Activated naive CD8-positive, alpha-beta T cell treated with anti-CD3 and anti-CD28 coated beads for 36 hours (primary cell): ENCODE measurements at regions not wholly inside any gene's neighbourhood (a gene's known extent, or its start where the extent isn't known, plus 50 kb on each side); places are given as distances from the start of the nearest gene placed in this dataset.

Experiments
- DNase-seq: peaks from one replicate; pipeline ENCODE4 v3.0.0; 2021
- H3K27ac Mint-ChIP-seq: one replicate; pipeline ENCODE4 v1.8.0; 2022; ENCODE audit warnings: mild to moderate bottlenecking, moderate library complexity, mixed read lengths
- H3K27me3 Mint-ChIP-seq: one replicate; pipeline ENCODE4 v1.8.0; 2022; ENCODE audit warnings: mild to moderate bottlenecking, mixed read lengths
- H3K36me3 Mint-ChIP-seq: one replicate; pipeline ENCODE4 v1.8.0; 2021; ENCODE audit warnings: mild to moderate bottlenecking, mixed read lengths
- H3K4me1 Mint-ChIP-seq: one replicate; pipeline ENCODE4 v1.8.0; 2021; ENCODE audit warnings: mixed read lengths
- H3K4me3 Mint-ChIP-seq: one replicate; pipeline ENCODE4 v1.8.0; 2022; ENCODE audit warnings: mild to moderate bottlenecking, moderate library complexity, mixed read lengths
- H3K9me3 Mint-ChIP-seq: one replicate; pipeline ENCODE4 v1.8.0; 2022; ENCODE audit warnings: mixed read lengths

DNA sequence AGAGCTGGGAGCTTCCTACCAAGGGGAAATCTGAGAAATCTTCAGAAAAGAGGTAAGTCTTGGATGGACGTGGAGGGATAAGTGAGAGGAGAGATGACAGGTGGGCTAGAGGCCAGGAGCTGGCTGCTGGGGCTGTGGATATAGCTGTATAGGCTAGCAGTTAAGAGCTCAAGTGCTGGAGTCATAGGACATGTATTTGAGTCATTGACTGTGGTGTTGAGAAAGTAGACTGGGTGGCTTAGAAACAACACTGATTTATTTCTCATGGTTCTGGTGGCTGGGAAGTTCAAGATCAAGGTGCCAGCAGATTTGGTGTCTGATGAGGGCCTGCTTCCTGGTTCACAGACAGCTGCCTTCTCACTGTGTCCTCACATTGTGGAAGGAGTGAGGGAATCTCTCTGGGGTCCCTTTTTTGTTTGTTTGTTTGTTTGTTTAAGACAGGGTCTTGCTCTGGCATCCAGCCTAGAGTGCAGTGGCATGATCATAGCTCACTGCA is 151.1 kb upstream of the FUT8 start:
- Mint-ChIP-seq H3K9me3 (peaks cover 9% of the 10 kb centered on the region), H3K36me3 (no peaks in the 10 kb centered on the region), H3K27ac (no peak overlapping the region), H3K4me1 (peaks cover 8% of the 10 kb centered on the region), H3K27me3 (no peaks in the 10 kb centered on the region), H3K4me3 (no peak overlapping the region)
- no peak for DNase-seq

DNA sequence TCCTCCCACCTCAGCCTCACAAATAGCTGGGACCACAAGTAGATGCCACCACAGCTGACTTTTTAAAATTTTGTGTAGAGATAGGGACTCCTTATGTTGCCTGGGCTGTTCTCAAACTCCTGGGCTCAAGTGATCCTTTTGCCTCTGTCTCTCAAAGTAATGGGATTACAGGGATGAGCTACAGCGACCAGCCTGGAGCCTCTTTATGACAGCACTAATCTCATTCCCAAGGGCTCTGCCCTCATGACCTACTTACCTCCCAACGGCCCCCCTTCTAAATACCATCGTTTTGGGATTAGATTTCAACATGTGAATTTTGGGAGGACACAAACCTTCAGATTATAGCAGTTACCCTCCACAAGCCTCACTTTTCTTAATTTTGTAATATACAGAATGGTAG is 150.6 kb upstream of the FUT8 start:
- Mint-ChIP-seq H3K4me3 (no peak overlapping the region), H3K27me3 (no peaks in the 10 kb centered on the region), H3K4me1 (peaks cover 6% of the 10 kb centered on the region), H3K9me3 (peaks cover 9% of the 10 kb centered on the region), H3K36me3 (no peaks in the 10 kb centered on the region), H3K27ac (no peak overlapping the region)
- no peak for DNase-seq

GRCh38 chr14:65263177-65263788 is 149.2 kb upstream of the FUT8 start:
- no peak for DNase-seq
- H3K27me3 Mint-ChIP-seq: no peaks in the 10 kb centered on the region
- H3K36me3 Mint-ChIP-seq: no peaks in the 10 kb centered on the region
- H3K4me1 Mint-ChIP-seq: peaks cover 7% of the 10 kb centered on the region
- no peak overlapping the region for H3K4me3 Mint-ChIP-seq
- peak overlapping the region; percentile 9 for H3K27ac Mint-ChIP-seq
- peaks cover 9% of the 10 kb centered on the region for H3K9me3 Mint-ChIP-seq

- no peak for DNase-seq
- no peaks in the 10 kb centered on the region for H3K27me3 Mint-ChIP-seq
- no peaks in the 10 kb centered on the region for H3K9me3 Mint-ChIP-seq
- H3K4me1 Mint-ChIP-seq: peaks cover 7% of the 10 kb centered on the region
- H3K27ac Mint-ChIP-seq: no peak overlapping the region
- no peak overlapping the region for H3K4me3 Mint-ChIP-seq
- H3K36me3 Mint-ChIP-seq: no peaks in the 10 kb centered on the region
Measured at GRCh38 chr14:65267856-65268255, 144.7 kb upstream of the FUT8 start.

DNA sequence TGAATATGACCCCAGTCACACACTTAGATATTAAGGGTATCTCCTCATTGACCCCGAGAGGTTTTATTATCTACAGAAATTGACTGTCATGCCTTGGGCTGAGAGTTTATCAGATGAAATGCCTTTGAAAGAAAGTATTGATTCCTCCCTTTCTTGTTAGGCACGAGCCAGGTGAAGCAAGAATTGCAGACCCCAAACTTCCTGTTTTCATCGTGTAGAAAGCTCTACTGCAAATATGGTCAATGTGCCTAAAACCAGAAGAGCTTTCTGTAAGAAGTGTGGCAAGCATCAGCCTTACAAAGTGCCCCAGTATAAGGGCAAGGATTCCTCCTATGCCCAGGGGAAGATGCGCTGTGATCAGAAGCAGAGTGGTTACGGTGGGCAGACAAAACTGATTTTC is 143.9 kb upstream of the FUT8 start:
- Mint-ChIP-seq H3K4me3 (no peak overlapping the region), H3K36me3 (no peaks in the 10 kb centered on the region), H3K27ac (no peak overlapping the region), H3K4me1 (peaks cover 7% of the 10 kb centered on the region), H3K27me3 (no peaks in the 10 kb centered on the region), H3K9me3 (no peaks in the 10 kb centered on the region)
- DNase-seq: no peak

GRCh38 chr14:65269732-65270131 is 142.8 kb upstream of the FUT8 start:
- no peak overlapping the region for H3K4me3 Mint-ChIP-seq
- peaks cover 10% of the 10 kb centered on the region for H3K4me1 Mint-ChIP-seq
- DNase-seq: no peak
- no peaks in the 10 kb centered on the region for H3K36me3 Mint-ChIP-seq
- H3K27me3 Mint-ChIP-seq: no peaks in the 10 kb centered on the region
- H3K9me3 Mint-ChIP-seq: no peaks in the 10 kb centered on the region
- H3K27ac Mint-ChIP-seq: no peak overlapping the region

DNA sequence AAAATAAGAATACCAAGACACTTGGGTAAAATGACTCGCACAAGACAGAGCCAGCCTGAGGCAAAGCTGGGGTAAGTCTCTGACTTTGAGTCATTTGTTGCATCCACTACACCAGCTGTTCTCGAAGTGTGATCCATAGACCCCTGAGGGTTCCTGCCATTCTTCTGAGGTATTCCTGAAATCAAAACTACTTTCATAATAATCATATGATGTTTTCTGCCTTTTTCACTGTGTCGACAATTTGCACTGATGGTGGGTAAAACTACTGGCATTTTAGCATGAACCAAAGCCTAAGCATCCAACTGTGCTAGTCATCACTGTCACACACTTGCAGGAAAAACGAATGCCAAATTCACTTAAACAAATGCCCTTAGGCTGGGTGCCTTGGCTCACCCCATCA is 135.5 kb upstream of the FUT8 start:
- DNase-seq: no peak
- Mint-ChIP-seq H3K4me1 (peaks cover 14% of the 10 kb centered on the region), H3K9me3 (no peaks in the 10 kb centered on the region), H3K27ac (no peak overlapping the region), H3K36me3 (no peaks in the 10 kb centered on the region), H3K4me3 (no peak overlapping the region), H3K27me3 (no peaks in the 10 kb centered on the region)

DNA sequence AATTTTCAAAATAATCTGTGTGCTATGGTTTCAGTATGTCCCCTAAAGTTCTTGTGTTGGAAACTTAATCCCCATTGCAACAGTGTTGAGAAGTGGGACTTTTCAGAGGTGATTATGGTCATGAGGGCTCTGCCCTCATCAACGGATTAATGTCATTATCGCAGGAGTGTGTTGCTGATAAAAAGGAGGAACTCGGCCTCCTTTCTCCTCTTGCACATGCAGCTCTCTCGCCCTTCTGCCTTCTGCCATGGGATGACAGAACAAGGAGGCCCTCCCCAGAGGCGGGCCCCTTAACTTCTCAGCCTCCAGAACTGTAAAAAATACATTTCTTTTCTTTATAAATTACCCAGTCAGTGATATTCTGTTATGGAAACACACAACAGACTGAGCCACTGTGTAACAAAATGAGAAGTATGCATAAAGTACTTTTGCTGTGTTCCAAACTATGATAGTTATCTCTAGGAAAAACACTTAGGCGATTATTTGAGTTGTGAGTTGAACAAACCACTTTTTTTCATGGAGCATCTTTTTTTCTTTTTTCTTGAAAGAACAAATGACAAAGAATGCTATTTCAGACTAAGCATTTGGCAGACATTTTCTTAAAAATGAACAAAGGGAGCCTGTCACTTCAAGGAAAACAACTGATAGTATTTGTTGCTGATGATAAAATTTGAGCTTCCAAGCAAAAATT is 134.8 kb upstream of the FUT8 start:
- DNase-seq: no peak
- Mint-ChIP-seq H3K27me3 (no peaks in the 10 kb centered on the region), H3K36me3 (no peaks in the 10 kb centered on the region), H3K9me3 (no peaks in the 10 kb centered on the region), H3K27ac (no peak overlapping the region), H3K4me1 (peaks cover 21% of the 10 kb centered on the region), H3K4me3 (no peak overlapping the region)

GRCh38 chr14:65278589-65278988 is 133.9 kb upstream of the FUT8 start:
- no peak for DNase-seq
- H3K27ac Mint-ChIP-seq: no peak overlapping the region
- H3K4me3 Mint-ChIP-seq: no peak overlapping the region
- H3K36me3 Mint-ChIP-seq: no peaks in the 10 kb centered on the region
- H3K27me3 Mint-ChIP-seq: no peaks in the 10 kb centered on the region
- no peaks in the 10 kb centered on the region for H3K9me3 Mint-ChIP-seq
- peaks cover 29% of the 10 kb centered on the region for H3K4me1 Mint-ChIP-seq

DNA sequence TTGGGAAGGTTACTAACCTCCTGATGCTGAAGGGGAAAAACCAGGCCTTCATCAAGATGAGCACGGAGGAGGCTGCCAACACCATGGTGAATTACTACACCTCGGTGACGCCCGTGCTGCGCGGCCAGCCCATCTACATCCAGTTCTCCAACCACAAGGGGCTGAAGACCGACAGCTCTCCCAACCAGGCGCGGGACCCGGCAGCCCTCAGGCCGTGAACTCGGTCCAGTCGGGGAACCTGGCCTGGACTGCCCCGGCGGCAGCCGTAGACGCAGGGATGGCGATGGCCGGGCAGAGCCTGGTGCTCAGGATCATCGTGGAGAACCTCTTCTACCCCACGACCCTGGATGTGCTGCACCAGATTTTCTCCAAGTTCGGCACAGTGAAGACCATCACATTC is 133.0 kb upstream of the FUT8 start:
- H3K27me3 Mint-ChIP-seq: no peaks in the 10 kb centered on the region
- no peak for DNase-seq
- H3K27ac Mint-ChIP-seq: no peak overlapping the region
- H3K4me3 Mint-ChIP-seq: no peak overlapping the region
- no peaks in the 10 kb centered on the region for H3K36me3 Mint-ChIP-seq
- H3K9me3 Mint-ChIP-seq: no peaks in the 10 kb centered on the region
- peaks cover 30% of the 10 kb centered on the region for H3K4me1 Mint-ChIP-seq

DNA sequence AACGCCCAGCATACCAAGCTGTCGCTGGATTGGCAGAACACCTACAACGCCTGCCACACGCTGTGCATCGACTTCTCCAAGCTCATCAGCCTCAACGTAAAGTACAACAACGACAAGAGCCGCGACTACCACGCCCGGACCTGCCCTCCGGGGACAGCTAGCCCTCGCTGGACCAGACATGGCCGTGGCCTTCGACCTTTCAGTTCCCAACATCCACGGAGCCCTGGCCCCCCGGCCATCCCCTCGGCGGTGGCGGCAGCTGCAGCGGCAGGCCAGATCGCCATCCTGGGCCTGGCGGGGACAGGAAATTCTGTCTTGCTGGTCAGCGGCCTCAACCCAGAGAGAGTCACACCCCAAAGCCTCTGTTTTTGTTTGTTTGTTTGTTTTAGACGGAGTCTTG is 132.6 kb upstream of the FUT8 start:
- no peak for DNase-seq
- H3K4me1 Mint-ChIP-seq: peaks cover 30% of the 10 kb centered on the region
- H3K27me3 Mint-ChIP-seq: no peaks in the 10 kb centered on the region
- H3K36me3 Mint-ChIP-seq: no peaks in the 10 kb centered on the region
- no peaks in the 10 kb centered on the region for H3K9me3 Mint-ChIP-seq
- no peak overlapping the region for H3K27ac Mint-ChIP-seq
- H3K4me3 Mint-ChIP-seq: no peak overlapping the region

DNA sequence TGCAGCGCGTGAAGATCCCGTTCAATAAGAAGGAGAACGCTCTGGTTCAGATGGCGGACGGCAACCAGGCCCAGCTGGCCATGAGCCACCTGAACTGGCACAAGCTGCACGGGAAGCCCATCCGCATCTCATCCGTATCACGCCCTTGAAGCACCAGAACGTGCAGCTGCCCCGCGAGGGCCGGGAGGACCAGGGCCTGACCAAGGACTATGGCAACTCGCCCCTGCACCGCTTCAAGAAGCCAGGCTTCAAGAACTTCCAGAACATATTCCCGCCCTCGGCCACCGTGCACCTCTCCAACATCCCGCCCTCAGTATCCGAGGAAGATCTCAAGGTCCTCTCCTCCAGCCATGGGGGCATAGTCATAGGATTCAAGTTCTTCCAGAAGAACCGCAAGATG is 131.9 kb upstream of the FUT8 start:
- Mint-ChIP-seq H3K4me1 (peaks cover 35% of the 10 kb centered on the region), H3K36me3 (no peaks in the 10 kb centered on the region), H3K4me3 (no peak overlapping the region), H3K27ac (peak overlapping the region; percentile 52), H3K9me3 (no peaks in the 10 kb centered on the region), H3K27me3 (no peaks in the 10 kb centered on the region)
- DNase-seq: no peak

- no peaks in the 10 kb centered on the region for H3K27me3 Mint-ChIP-seq
- H3K36me3 Mint-ChIP-seq: no peaks in the 10 kb centered on the region
- H3K9me3 Mint-ChIP-seq: no peaks in the 10 kb centered on the region
- H3K4me3 Mint-ChIP-seq: peak overlapping the region; percentile 57
- H3K27ac Mint-ChIP-seq: peak overlapping the region; percentile 90
- peaks cover 39% of the 10 kb centered on the region for H3K4me1 Mint-ChIP-seq
- no peak for DNase-seq
Measured at GRCh38 chr14:65281991-65282895, 130.3 kb upstream of the FUT8 start.

DNA sequence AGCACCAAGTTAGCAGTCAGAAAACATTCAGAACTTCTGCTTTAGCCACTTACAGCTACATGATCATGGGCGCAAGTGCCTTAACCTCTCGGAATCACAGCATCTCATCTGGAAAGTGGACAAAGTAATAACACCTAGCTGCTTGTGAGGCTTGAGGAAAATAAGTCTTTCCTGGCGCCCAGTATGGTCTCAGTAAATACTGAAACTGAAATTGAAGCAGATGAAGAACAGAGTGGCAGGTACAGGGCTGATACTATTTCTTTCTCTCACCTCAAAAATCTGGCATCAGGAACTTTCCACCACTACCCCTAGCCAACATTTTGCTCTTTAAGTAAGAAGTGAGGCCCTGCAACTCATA is 129.7 kb upstream of the FUT8 start:
- Mint-ChIP-seq H3K27me3 (no peaks in the 10 kb centered on the region), H3K4me3 (peak overlapping the region; percentile 57), H3K36me3 (peaks cover under 1% of the 10 kb centered on the region), H3K27ac (peak overlapping the region; percentile 90), H3K4me1 (peaks cover 46% of the 10 kb centered on the region), H3K9me3 (peaks cover under 1% of the 10 kb centered on the region)
- DNase-seq: no peak

GRCh38 chr14:65286443-65286842 is 126.1 kb upstream of the FUT8 start:
- Mint-ChIP-seq H3K36me3 (peaks cover 23% of the 10 kb centered on the region), H3K9me3 (peaks cover 5% of the 10 kb centered on the region), H3K4me3 (no peak overlapping the region), H3K4me1 (peaks cover 75% of the 10 kb centered on the region), H3K27ac (peak overlapping the region; percentile 99), H3K27me3 (no peaks in the 10 kb centered on the region)
- peak; percentile 53 for DNase-seq
